H1 (cell line): ENCODE measurements at regions not wholly inside any gene's neighbourhood (a gene's known extent, or its start where the extent isn't known, plus 50 kb on each side); places are given as distances from the start of the nearest gene placed in this dataset.

Source experiments
- CTBP2 ChIP-seq: IDR thresholded peaks from 2 replicates; pipeline ENCODE4 v1.7.0; 2011; ENCODE audit warnings: borderline replicate concordance, mild to moderate bottlenecking, moderate library complexity, mixed read lengths, low read length; ENCODE audit not compliant: insufficient read depth, insufficient read length
- EZH2 ChIP-seq: fragments of 200-600 bp; sonication (generic); IDR thresholded peaks from 2 replicates; pipeline ENCODE4 v1.7.1; 2012; ENCODE audit warnings: low read depth, mild to moderate bottlenecking, moderate library complexity, low read length, inconsistent platforms; ENCODE audit not compliant: severe bottlenecking
- NANOG ChIP-seq: IDR thresholded peaks from 2 replicates; pipeline ENCODE4 v1.6.1; 2011; ENCODE audit warnings: low read length, low read depth, mild to moderate bottlenecking, inconsistent platforms; ENCODE audit not compliant: insufficient read depth, poor library complexity, severe bottlenecking
- SIX5 ChIP-seq: IDR thresholded peaks from 2 replicates; pipeline ENCODE4 v1.6.1; 2011; ENCODE audit warnings: mild to moderate bottlenecking, low read depth, low read length

GRCh38 chr1:29784276-29785136, 548.2 kb downstream of the PTPRU start (continued):
- TF ChIP-seq NANOG (no peak), EZH2 (no peak), CTBP2 (no peak), SIX5 (no peak)
